ENCODE measurements at regions not wholly inside any gene's neighbourhood (a gene's known extent, or its start where the extent isn't known, plus 50 kb on each side); places are given as distances from the start of the nearest gene placed in this dataset.

DNA sequence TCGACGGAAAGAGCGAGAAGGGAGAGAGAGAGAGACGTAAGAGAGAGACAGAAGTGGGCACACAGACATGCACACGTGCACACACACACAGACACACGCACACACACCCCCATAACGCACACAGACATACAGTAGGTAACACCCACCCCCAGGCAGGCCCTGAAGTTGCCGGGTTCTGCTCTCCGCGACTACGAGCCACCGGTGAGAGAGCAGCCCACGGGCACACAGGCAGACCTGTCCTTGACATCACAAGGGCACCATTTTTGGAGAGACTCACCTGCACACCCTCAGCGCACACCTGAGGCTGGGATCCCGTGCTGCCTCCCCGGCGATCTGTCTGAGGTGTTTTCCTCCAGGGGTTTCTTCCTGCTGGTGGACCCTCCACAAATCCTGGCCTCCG is 1171.0 kb upstream of the PCDH10 start:
- Histone ChIP-seq H3K4me3 (ENCODE audit: low read depth, low read length, poor library complexity, severe bottlenecking) (no peak overlapping the region), H3K4me1 (ENCODE audit: insufficient read depth, low read length, severe bottlenecking) (no peaks in the 10 kb centered on the region), H2AFZ (ENCODE audit: low read length) (no peak overlapping the region), H3K27ac (ENCODE audit: low read depth, low read length, poor library complexity, severe bottlenecking) (no peak overlapping the region), H3K9ac (ENCODE audit: low read length) (no peak overlapping the region), H3K9me2 (ENCODE audit: low read depth, low read length) (no peaks in the 10 kb centered on the region), H3K79me2 (ENCODE audit: insufficient read depth, low read length) (no peaks in the 10 kb centered on the region), H3F3A (ENCODE audit: insufficient read depth, low read length) (no peaks in the 10 kb centered on the region), H4K20me1 (ENCODE audit: insufficient read depth, low read length) (no peaks in the 10 kb centered on the region), H3K9me3 (ENCODE audit: low read length) (peaks cover 10% of the 10 kb centered on the region), H3K36me3 (ENCODE audit: insufficient read depth, low read length) (no peaks in the 10 kb centered on the region), H3K27me3 (ENCODE audit: insufficient read depth, low read length) (no peaks in the 10 kb centered on the region), H3K4me2 (ENCODE audit: low read length) (no peak overlapping the region)
- TF ChIP-seq, protein P1, sequence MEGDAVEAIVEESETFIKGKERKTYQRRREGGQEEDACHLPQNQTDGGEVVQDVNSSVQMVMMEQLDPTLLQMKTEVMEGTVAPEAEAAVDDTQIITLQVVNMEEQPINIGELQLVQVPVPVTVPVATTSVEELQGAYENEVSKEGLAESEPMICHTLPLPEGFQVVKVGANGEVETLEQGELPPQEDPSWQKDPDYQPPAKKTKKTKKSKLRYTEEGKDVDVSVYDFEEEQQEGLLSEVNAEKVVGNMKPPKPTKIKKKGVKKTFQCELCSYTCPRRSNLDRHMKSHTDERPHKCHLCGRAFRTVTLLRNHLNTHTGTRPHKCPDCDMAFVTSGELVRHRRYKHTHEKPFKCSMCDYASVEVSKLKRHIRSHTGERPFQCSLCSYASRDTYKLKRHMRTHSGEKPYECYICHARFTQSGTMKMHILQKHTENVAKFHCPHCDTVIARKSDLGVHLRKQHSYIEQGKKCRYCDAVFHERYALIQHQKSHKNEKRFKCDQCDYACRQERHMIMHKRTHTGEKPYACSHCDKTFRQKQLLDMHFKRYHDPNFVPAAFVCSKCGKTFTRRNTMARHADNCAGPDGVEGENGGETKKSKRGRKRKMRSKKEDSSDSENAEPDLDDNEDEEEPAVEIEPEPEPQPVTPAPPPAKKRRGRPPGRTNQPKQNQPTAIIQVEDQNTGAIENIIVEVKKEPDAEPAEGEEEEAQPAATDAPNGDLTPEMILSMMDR (IDR thresholded peaks at IDR 0.05; ENCODE audit: low read length) = no peak
- TF ChIP-seq EZH2 (IDR thresholded peaks at IDR 0.05; ENCODE audit: borderline replicate concordance, low read length) = no peak

DNA sequence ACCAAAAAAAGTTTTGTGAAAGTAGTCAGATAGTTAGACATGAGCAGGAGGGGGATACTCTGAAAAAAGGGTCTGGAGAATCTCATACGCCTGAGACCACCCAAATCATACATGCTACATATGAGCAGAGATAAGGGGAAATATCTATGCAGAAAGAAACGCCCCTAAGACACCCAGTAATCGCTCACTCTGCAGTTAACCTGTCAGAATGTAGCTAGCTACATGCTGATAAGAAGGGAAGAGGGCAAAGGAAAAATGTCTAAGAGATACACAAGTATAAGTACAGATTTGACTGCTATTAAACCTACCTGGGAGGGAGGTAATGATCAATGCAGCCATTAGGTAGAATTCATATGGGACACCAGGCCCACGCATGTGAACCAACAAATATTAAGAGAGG is 1159.5 kb upstream of the PCDH10 start:
- Histone ChIP-seq H3K4me1 (ENCODE audit: insufficient read depth, low read length, severe bottlenecking) (no peaks in the 10 kb centered on the region), H3K4me3 (ENCODE audit: low read depth, low read length, poor library complexity, severe bottlenecking) (no peak overlapping the region), H3K27me3 (ENCODE audit: insufficient read depth, low read length) (no peaks in the 10 kb centered on the region), H3K79me2 (ENCODE audit: insufficient read depth, low read length) (no peaks in the 10 kb centered on the region), H4K20me1 (ENCODE audit: insufficient read depth, low read length) (no peaks in the 10 kb centered on the region), H3K36me3 (ENCODE audit: insufficient read depth, low read length) (no peaks in the 10 kb centered on the region), H3K9me3 (ENCODE audit: low read length) (peaks cover 5% of the 10 kb centered on the region; the same call in 1 of the 2 replicates), H2AFZ (ENCODE audit: low read length) (peak overlapping the region; percentile 63; the same call in 1 of the 2 replicates), H3K4me2 (ENCODE audit: low read length) (no peak overlapping the region), H3K27ac (ENCODE audit: low read depth, low read length, poor library complexity, severe bottlenecking) (no peak overlapping the region), H3F3A (ENCODE audit: insufficient read depth, low read length) (no peaks in the 10 kb centered on the region), H3K9me2 (ENCODE audit: low read depth, low read length) (no peaks in the 10 kb centered on the region), H3K9ac (ENCODE audit: low read length) (no peak overlapping the region)
- no peak for TF ChIP-seq EZH2 (IDR thresholded peaks at IDR 0.05; ENCODE audit: borderline replicate concordance, low read length)
- TF ChIP-seq, protein P1 (IDR thresholded peaks at IDR 0.05; ENCODE audit: low read length) = no peak

DNA sequence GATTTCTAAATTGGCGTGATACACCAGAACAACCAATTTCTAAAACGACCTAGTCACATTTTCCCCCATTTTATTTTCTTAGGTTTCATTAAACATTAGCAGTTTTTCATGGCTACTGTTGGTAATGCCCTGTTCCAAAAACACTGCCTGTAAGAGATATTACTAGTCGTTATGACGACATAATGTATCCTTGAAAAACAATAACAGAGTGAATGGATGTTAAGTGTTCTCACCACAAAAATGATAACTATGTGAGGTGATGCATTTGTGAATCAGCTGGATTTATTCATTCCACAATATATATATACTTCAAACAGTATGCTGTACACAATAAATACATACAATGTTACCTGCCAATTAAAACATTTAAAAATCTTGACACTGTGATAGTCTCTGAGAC is 1147.6 kb upstream of the PCDH10 start:
- H3K36me3 ChIP-seq (ENCODE audit: insufficient read depth, low read length) = no peaks in the 10 kb centered on the region
- no peak overlapping the region for H2AFZ ChIP-seq (ENCODE audit: low read length)
- H3F3A ChIP-seq (ENCODE audit: insufficient read depth, low read length) = no peaks in the 10 kb centered on the region
- H3K27ac ChIP-seq (ENCODE audit: low read depth, low read length, poor library complexity, severe bottlenecking) = no peak overlapping the region
- no peaks in the 10 kb centered on the region for H3K9me2 ChIP-seq (ENCODE audit: low read depth, low read length)
- no peak overlapping the region for H3K4me2 ChIP-seq (ENCODE audit: low read length)
- no peak overlapping the region for H3K9ac ChIP-seq (ENCODE audit: low read length)
- H4K20me1 ChIP-seq (ENCODE audit: insufficient read depth, low read length) = no peaks in the 10 kb centered on the region
- H3K4me3 ChIP-seq (ENCODE audit: low read depth, low read length, poor library complexity, severe bottlenecking) = no peak overlapping the region
- H3K27me3 ChIP-seq (ENCODE audit: insufficient read depth, low read length) = no peaks in the 10 kb centered on the region
- H3K4me1 ChIP-seq (ENCODE audit: insufficient read depth, low read length, severe bottlenecking) = no peaks in the 10 kb centered on the region
- TF ChIP-seq EZH2 (IDR thresholded peaks at IDR 0.05; ENCODE audit: borderline replicate concordance, low read length) = no peak
- TF ChIP-seq, protein P1 (IDR thresholded peaks at IDR 0.05; ENCODE audit: low read length) = no peak
- H3K9me3 ChIP-seq (ENCODE audit: low read length) = no peaks in the 10 kb centered on the region; the same call in 1 of the 2 replicates
- no peaks in the 10 kb centered on the region for H3K79me2 ChIP-seq (ENCODE audit: insufficient read depth, low read length)
